ENCODE measurements at regions not wholly inside any gene's neighbourhood (a gene's known extent, or its start where the extent isn't known, plus 50 kb on each side); places are given as distances from the start of the nearest gene placed in this dataset.
"Not testable (repeated sequence)": the region's sequence is repeated elsewhere in the genome, so short reads cannot be mapped to it uniquely, and the experiment has no call there.

DNA sequence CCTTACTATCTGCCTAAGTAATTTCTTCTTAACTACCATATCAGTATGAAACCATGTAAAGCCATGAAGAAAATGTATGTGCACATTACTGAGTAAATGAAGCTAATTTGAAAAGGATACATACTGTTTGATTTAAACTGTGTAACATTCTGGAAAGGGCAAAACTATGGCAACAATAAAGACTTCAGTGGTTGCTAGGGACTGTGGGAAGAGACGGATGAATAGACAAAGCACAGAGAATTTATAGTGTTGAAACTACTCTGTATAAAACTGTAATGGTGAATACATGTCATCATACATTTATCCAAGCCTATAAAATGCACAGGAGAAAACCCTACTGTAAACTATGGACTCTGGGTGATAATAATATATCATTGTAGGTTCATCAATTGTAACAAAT lies 1103.7 kb upstream of the EPHA6 start:
- DNase-seq, result no peak

DNA sequence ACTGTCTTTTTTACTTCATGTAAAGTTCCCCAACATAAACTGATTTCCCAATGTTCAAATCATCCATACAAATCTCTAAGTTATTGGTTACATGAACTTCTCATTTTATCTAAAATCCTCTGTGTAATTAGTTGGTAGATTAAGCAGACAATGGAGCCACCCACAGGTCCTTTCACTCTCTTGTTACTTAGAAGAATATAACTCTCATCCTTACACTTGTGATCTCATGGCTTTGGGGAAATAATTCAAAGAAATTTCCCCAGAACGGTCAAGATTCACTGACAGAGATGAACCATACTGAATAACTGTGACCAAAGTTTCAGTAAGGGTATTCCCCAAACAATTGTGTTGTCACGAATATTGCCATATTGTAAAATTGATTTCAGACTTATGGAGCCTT lies 1102.6 kb upstream of the EPHA6 start:
- DNase-seq, result no peak

DNA sequence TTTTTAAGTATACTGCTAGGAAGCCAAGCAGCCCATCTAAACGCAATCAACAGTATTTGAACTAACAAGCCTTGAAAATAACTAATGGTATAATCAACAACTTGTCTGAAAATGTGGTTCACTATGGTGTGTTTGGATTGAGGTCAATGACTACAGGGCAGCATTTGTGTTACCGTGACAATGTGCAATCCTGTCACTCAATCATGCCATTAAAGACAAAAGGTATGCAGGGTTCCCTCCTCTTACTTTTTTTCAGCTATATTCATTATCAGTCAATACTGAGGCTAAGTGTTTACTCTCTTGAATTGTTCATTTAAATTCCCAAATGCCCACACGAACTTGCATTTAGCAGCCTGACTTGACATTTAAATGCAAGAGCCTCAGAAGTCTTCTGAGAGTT lies 1099.3 kb upstream of the EPHA6 start:
- no peak for DNase-seq

DNA sequence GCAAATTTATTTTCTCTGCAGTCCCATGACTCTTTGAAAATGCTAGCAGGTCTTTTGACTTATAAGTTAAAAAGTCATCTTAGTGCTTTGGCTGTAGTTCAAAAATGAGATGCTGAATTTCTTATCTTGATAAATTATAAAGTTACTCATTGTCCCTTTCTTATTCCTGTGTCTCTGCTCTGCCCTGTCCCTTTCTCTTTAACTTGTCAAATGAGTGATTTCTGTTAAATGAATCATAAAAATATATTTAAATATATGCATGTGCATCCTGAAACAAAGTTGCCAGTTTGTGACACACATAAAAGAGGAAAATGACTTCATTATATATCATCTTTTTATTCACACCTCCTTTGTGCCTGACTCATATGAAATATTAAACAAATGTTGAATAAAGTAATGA lies 1097.3 kb upstream of the EPHA6 start:
- no peak for DNase-seq

DNA sequence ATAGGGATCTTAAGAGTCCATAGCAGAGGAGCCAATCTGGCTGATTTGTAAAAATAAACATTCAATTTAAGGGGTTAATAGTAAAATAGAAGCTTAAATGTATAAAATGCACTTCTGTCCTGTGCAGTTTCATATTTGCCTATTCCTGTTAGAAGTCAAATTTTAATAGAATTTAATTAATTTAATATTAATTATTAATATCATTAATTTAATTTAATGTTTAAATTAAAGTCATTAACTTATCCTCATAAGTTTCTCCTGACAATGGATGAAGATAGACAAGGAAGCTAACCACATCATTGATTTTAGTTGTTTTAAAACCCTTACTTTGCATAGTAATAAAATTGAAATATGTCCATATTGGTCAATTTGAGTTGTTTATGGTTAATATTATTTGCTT lies 1096.2 kb upstream of the EPHA6 start:
- no peak for DNase-seq

DNA sequence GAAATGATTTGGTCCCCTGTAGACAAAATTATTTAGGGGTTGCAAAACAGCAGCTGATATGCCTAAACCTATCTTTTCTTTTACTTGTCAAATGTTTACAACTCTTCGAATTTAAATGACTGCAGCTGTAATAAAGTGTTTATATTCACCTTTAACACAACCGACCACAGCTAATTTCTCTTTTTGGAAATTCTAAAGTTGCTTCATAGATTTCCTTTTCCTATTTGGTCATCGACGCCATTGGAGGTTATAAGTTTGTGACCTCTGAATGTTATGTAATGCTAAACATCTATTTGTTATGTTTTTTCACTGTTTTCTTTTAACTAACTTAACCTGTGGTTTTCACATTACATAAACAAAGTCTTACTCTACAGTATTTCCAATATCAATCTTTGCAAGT lies 1094.9 kb upstream of the EPHA6 start:
- no peak for DNase-seq

DNA sequence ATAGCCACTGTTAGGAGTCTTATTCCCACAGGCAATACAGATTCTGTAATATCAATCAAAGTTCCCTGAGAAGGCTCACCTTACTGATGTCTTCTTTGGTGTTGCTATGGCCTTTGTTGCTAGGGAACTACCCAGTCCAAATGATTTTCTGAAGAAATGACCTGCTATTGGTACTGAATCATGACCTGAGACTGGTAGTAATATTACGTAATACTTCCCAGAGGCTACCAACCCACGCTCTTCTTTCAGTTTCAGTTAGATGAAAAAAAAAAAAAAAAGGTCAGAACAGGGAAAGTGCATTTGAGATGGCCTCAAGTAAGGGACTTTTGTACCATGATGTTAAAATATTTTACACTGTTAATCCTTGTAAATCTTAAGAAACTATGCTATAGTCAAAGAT lies 1092.5 kb upstream of the EPHA6 start:
- DNase-seq, result no peak

DNA sequence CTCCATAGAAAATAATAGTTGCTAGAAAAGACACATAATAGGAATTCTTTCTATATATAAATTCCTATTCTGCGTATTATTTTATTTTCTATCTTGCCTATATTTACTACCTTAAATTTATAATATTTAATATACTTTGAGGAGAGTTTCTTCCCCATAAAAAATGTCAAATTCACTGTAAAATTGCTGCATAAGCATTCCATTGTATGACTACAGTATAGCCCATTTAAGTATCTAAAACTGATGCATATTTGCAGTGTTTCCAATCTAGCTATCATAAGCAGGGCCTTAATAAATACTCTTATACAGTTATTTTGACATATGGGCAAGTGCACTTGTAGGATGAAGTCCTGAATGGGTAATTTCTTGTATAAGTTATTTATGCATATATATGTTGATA lies 1088.6 kb upstream of the EPHA6 start:
- no peak for DNase-seq

DNA sequence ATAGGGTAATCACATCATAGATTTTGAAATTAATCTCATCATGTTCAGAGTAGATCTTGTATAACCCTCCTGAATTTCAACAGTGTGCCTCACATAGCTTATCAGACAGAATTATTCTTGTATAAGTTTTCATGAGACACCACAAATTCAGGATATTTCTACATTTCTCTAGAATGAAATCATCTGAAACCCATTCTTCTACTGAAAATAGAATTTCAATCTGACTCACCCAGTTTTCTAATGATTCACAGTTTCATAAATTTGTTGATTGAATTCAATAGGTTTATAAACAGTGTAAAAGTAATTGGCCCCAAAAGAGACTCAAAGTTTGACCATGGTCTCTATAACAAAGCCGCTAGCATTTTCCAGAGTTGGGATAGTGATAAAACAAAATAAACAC lies 1082.6 kb upstream of the EPHA6 start:
- no peak for DNase-seq

DNA sequence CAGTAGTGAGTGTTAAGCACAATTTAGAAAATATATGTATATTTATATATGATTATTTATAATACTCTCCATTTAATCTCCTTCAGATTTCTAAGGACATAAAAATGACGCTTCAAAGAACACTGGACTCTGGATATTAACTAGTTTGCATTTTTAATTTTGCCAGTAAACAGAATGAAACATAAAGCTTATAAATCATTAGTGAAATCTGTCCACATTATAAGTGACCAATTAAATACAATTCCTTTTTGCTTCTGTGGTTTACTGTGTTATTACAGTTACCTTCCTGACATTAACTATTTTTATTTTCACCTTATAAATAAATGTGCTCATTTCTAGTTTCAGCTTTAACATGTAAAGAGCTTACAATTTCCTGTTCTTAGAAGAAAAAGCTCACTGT lies 1081.1 kb upstream of the EPHA6 start:
- DNase-seq, result no peak

DNA sequence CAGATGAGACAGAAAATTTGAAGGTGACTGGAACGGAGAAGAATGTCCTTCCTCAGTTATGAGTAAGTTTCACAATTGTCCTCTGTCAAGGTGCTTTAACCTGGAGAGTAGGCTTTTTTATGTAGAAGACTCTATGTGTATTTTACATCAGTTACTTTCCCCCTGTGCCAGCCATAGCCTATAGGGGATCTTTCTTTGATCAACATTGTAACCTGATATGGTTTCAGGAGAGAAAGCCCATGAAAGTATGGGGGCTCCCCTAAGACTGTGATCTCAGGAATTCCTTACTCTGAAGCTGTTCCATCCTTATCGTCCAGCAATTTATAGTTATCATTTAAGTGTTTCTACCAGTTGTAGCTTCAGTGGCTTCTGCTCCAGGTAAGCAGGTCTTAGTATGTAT lies 1076.3 kb upstream of the EPHA6 start:
- DNase-seq, result no peak

DNA sequence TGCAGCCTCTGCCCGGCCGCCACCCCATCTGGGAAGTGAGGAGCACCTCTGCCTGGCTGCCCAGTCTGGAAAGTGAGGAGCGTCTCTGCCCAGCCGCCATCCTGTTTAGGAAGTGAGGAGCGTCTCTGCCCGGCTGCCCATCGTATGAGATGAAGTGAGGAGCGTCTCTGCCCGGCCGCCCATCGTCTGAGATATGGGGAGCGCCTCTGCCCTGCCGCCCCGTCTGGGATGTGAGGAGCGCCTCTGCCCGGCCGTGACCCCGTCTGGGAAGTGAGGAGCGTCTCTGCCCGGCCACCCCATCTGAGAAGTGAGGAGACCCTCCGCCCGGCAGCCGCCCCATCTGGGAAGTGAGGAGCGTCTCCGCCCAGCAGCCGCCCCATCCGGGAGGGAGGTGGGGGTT lies 1069.5 kb upstream of the EPHA6 start:
- not testable (repeated sequence) for DNase-seq

DNA sequence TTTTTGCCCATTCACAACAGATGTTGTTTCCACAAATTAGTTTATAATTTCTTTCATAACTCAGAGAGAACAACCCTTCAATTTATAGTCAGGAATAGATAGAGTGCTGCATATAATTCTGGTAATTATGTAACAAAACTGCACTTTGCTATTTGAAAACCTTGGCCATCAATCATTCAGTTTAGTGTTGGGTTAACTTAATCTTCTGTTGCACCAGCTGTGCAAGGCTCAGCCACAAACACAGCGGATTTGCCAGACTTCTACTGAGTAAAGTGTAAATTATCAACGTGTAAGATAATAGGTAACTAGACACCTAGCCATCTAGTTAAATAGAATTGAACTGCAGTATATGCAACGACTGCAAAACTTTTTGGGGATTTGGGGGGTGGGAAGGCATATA lies 1064.3 kb upstream of the EPHA6 start:
- DNase-seq, result no peak

DNA sequence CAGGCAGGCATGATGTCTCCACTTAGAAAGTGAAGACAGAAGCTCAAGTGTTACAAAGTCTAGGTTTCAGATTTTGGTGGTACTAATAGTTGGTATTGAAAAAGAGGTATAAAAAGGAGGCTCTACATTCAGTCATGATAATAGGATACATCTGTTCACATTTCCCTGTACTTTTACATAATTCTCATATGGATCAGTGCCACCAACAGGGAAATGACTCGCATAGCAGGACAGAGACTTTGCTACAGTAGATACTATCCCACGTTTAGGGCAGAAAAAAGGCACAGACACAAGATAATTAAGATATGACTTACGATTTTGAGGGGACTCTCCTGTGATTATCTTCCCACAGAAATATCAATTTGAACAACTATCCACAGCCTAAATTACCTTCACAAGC lies 1062.9 kb upstream of the EPHA6 start:
- DNase-seq, result no peak

DNA sequence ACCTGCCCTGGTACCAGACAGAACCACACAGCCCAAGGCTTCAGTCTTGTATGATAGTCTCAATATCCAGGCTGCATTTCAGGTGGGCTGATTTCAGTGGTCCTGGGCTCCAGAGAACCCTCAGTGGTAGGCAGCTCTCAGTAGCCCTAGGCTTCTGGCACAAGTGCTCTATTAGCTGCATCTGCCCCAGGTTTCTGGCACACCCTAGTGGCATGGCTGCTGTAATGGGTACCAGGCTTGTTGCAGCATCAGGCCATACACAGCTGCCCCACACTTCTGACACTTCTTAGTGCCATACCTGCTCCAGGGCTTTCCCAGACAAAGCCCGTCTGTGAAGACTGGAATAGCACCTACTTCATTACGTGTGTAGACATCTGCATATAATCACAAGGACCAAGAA lies 1062.2 kb upstream of the EPHA6 start:
- DNase-seq, result no peak

DNA sequence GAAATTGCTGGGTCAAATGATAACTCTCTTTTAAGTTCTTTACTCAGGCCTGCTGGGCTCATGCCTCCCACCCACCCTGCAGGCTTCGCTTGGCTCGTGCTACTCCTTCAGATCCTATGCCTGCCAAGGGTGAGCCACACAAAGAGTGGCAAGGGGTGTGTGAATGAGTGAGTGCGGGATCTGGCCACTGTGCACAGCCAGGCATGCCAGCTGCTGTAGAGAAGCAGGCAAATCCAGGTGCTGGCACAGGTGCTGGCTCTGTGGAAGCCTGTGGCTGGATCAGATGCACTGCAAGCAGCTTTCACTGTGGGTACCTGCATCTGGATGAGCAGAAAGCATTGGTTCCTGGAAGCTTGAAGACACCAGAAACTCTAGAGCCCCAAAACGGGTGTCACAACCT lies 1055.7 kb upstream of the EPHA6 start:
- DNase-seq, result no peak

DNA sequence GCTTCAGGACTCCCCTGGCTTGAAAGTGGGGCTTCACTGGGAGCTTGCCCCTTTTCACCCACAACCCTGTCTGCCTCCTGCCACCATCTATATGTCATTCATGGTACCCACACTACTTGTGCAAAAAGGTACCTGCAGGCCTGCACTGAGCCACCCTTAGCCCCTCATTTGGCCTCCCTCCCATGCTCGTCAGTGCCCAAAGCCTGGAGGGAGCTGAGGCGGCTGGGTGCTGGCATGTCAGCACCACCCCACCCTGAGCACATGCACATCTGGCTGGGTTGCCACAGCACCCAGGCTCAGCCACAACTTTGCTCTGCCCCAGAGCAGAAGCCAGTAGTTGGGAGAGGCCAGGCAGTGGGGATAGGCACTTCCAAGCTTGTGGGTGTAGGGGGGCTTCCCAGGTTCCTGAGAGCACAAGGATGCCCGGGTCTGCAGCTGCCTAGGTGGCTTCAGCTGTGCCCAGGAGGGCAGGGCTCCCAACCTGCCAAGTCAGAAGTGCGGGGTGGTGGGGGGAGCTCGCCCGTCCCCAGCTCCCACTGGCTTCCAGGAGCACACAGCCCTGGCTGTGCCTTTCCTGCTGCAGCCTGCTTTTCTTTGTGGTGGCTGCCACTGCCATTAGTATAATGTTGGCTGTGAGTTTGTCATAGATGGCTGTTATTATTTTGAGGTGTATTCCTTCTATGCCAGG lies 1054.6 kb upstream of the EPHA6 start:
- no peak for DNase-seq

DNA sequence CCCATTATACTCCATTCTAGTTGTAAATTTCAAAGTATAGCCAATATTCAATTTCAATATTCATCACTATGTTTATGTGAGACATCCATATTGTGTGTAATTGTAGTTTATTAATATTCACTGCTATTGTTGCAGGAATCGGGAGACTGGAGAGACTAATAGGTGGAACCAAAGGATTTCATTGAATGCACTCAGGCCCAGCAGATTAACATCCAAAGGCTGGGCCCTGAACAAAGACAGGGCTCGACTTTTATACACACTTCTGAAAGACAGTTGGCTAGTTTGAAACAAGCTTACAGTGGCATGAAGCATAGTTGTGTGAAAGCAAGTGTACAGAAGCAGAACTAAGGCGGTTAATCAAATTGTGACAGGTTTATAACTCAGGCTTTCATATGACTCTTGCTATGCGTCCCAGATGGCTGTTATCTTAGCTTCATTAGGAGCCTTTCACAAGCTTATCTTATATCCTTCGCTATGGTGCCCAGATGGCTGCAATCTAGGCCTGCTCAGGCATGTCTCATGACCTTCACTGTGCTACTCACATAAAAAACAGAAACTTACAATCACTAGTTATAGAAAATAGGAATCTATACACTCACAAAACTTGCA lies 1038.8 kb upstream of the EPHA6 start:
- DNase-seq, result no peak

DNA sequence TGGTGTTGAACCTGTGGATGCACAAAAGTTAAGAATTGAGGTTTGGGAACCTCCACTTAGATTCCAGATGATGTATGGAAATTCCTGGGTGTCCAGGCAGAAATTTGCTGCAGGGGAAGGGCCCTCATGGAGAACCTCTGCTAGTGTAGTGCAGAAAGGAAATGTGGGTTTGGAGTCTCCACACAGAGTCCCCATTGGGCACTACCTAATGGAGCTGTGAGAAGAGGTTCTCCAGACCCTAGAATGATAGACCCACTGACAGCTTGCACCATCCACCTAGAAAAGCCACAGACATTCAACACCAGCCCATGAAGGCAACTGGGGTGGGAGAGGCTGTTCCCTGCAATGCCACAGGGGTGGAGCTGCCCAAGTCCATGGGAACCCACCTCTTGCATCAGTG lies 1032.8 kb upstream of the EPHA6 start:
- no peak for DNase-seq

DNA sequence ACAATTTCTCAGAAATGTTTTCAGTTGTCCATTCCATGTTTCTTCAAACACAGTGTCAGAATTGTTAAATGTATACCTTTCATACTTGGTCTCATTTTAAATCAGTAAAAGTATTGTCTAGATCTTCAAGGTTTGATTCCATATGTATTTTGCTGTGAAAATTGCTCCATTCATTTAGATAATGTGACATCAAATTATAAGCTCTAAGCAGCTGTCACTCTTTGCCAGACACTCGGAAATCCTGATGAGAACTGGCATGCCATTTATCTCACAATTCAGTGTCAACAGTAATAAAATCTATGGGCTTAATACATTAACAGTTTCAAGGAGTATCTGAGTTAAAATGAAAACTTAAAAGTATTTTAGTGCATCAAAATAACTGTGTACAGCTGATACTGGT lies 1025.3 kb upstream of the EPHA6 start:
- DNase-seq, result no peak

DNA sequence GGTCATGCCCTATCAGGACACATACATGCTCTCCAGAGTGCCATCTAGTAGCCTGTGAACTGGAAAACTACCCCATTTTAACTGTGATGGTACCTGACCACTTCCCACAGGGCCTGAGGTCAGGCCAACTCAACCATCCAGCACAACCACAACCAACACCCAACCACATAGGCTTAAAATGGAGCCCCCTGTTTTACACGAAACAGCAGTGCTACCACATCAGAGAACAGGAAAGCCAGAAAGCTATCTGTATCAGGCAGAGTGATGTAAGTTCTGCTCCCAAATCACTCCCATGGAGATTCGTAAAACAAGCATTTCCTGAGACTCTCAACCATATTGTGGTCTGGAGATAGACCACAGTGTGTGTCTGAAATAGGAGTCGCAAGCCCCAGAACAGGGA lies 1017.3 kb upstream of the EPHA6 start:
- no peak for DNase-seq

DNA sequence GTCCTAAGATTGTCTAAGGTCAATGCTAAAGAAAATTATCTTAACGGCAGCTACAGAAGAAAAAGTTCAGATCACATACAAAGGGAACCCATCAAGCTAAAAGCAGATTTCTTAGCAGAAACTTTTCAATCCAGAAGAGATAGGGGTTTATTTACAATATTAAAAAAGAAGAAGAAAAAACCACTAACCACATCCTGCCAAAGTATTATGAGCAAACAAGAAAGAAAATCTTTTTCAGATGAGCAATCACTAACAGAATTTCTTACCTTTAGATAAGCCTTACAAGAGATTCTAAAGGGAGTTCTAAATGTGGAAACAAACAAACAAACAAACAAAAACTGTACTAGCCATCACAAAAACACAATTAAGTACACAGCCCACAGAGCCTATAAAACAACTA lies 1015.8 kb upstream of the EPHA6 start:
- no peak for DNase-seq

DNA sequence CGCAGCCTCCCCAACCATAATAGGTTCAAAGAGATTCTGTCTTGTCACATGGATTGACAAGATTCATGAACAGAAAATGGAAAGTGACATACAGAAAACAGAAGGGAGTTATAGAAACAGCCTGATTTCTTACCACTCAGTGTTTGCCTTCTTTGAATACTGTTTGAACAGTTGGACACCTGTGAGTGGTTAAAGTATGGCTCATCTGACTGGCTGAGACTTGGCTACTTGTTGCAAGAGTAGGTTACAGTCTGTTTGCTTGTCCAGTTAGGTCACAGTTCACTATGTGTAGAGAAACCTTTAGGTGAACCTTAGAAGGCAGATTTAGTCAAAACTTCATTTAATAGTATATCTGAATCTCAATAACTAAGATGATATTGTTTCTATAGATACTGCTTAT lies 1003.9 kb upstream of the EPHA6 start:
- DNase-seq, result no peak

DNA sequence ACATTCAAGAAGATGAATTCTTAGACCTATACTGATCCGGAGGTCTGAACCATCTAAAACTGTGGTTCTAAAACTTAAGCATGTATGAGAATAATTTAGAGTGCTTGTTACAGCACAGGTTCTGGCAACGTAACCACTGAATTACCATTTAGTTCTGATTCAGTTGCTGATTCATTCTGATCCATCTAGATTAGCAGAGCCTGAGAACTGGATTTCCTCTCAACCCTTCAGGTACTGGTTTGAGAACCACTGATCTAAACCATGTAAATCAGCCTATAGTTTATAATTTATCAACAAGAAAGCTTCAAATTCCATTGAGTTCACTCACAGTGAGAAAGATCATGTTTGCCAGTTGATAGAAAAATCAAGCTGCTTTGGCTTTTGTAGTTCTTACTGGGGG lies 1001.1 kb upstream of the EPHA6 start:
- DNase-seq, result no peak

DNA sequence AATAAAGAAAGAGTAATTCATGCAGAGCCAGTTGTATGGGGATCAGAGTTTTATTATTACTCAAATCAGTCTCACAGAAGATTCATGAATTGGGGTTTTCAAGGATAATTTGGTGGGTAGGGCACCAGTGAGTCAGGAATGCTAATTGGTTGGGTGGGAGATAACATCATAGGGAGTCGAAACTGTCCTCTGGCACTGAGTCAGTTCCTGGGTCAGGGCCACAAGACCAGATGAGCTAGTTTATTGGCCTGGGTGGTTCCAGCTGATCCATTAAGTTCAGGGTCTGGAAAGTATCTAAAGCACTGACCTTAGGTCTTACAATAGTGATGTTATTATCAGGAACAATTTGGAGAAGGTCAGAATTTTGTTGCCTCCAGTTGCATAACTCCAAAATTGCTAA lies 998.6 kb upstream of the EPHA6 start:
- DNase-seq, result no peak
